ENCODE measurements at regions not wholly inside any gene's neighbourhood (a gene's known extent, or its start where the extent isn't known, plus 50 kb on each side); places are given as distances from the start of the nearest gene placed in this dataset.
"Not testable (repeated sequence)": the region's sequence is repeated elsewhere in the genome, so short reads cannot be mapped to it uniquely, and the experiment has no call there.

DNA sequence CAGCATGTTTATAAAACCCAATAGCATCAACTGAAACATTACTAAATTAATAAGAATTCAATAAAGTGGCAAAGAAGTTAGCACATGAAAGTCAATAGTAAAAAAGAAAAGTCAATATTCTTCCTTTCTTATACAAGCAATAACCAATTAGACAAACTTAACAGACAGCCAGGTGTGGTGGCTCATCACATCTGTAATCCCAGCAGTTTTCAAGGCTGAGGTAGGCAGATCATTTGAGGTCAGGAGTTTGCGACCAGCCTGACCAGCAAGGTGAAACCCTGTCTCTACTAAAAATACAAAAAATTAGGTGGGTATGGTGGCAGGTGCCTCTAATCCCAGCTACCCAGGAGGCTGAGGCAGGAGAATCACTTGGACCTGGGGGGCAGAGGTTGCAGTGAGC lies 275.9 kb downstream of the GOLGA6L6 start:
- TF ChIP-seq, protein P1, sequence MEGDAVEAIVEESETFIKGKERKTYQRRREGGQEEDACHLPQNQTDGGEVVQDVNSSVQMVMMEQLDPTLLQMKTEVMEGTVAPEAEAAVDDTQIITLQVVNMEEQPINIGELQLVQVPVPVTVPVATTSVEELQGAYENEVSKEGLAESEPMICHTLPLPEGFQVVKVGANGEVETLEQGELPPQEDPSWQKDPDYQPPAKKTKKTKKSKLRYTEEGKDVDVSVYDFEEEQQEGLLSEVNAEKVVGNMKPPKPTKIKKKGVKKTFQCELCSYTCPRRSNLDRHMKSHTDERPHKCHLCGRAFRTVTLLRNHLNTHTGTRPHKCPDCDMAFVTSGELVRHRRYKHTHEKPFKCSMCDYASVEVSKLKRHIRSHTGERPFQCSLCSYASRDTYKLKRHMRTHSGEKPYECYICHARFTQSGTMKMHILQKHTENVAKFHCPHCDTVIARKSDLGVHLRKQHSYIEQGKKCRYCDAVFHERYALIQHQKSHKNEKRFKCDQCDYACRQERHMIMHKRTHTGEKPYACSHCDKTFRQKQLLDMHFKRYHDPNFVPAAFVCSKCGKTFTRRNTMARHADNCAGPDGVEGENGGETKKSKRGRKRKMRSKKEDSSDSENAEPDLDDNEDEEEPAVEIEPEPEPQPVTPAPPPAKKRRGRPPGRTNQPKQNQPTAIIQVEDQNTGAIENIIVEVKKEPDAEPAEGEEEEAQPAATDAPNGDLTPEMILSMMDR (conservative IDR thresholded peaks at IDR 0.05): not testable (repeated sequence)
- TF ChIP-seq EZH2 (IDR thresholded peaks at IDR 0.05; ENCODE audit: low read depth): not testable (repeated sequence)
